Ammon's horn (tissue), 1 donor: ENCODE measurements at regions not wholly inside any gene's neighbourhood (a gene's known extent, or its start where the extent isn't known, plus 50 kb on each side); places are given as distances from the start of the nearest gene placed in this dataset.
"Not testable (repeated sequence)": the region's sequence is repeated elsewhere in the genome, so short reads cannot be mapped to it uniquely, and the experiment has no call there.

ENCODE experiments used
- DNase-seq: peaks from one replicate; pipeline ENCODE4 v3.0.0-alpha.2; 2016; ENCODE audit warnings: low spot score

- peak; percentile 8 for DNase-seq
These were observed 50.0 kb upstream of the ABLIM1 start for GRCh38 chr10:114708084-114708483.

GRCh38 chr10:114708717-114709335, 50.8 kb upstream of the ABLIM1 start:
- DNase-seq, result no peak

- no peak for DNase-seq
These were observed 51.9 kb upstream of the ABLIM1 start for GRCh38 chr10:114709984-114710383.

GRCh38 chr10:114711176-114711868, 53.2 kb upstream of the ABLIM1 start:
- no peak for DNase-seq

GRCh38 chr10:114711869-114712250, 53.8 kb upstream of the ABLIM1 start:
- DNase-seq, result no peak

- DNase-seq, result peak; percentile 12
These were observed 55.5 kb upstream of the ABLIM1 start for GRCh38 chr10:114713525-114714090.

- DNase-seq, result peak; percentile 63
These were observed 56.2 kb upstream of the ABLIM1 start for GRCh38 chr10:114714281-114714741.

GRCh38 chr10:114715171-114715670, 57.1 kb upstream of the ABLIM1 start:
- no peak for DNase-seq

GRCh38 chr10:114716811-114717404, 58.8 kb upstream of the ABLIM1 start:
- DNase-seq, result no peak

GRCh38 chr10:114717881-114718280, 59.8 kb upstream of the ABLIM1 start:
- not testable (repeated sequence) for DNase-seq

GRCh38 chr10:114718374-114718773, 60.3 kb upstream of the ABLIM1 start:
- DNase-seq, result no peak

GRCh38 chr10:114719311-114719710, 61.2 kb upstream of the ABLIM1 start:
- no peak for DNase-seq

GRCh38 chr10:114720023-114720422, 61.9 kb upstream of the ABLIM1 start:
- not testable (repeated sequence) for DNase-seq

GRCh38 chr10:114720685-114721278, 62.7 kb upstream of the ABLIM1 start:
- DNase-seq, result no peak

- DNase-seq, result not testable (repeated sequence)
These were observed 64.1 kb upstream of the ABLIM1 start for GRCh38 chr10:114722136-114722535.

- no peak for DNase-seq
These were observed 65.3 kb upstream of the ABLIM1 start for GRCh38 chr10:114723361-114723760.

- DNase-seq, result no peak
These were observed 66.1 kb upstream of the ABLIM1 start for GRCh38 chr10:114723991-114724715.

- no peak for DNase-seq
These were observed 66.6 kb upstream of the ABLIM1 start for GRCh38 chr10:114724716-114725106.

- DNase-seq, result no peak
These were observed 68.8 kb upstream of the ABLIM1 start for GRCh38 chr10:114726820-114727271.

GRCh38 chr10:114728325-114728724, 70.2 kb upstream of the ABLIM1 start:
- DNase-seq, result no peak

- DNase-seq, result no peak
These were observed 71.1 kb upstream of the ABLIM1 start for GRCh38 chr10:114729103-114729659.
